Left renal cortex interstitium (tissue), 4 donors: ENCODE measurements at regions not wholly inside any gene's neighbourhood (a gene's known extent, or its start where the extent isn't known, plus 50 kb on each side); places are given as distances from the start of the nearest gene placed in this dataset.
"Not testable (repeated sequence)": the region's sequence is repeated elsewhere in the genome, so short reads cannot be mapped to it uniquely, and the experiment has no call there.

Source experiments
- DNase-seq, 4 donors: peaks; one replicate each; pipeline ENCODE4 v3.0.0-alpha.2; 2013; ENCODE audit warnings: low read depth in 4 of 4, low spot score in 2 of 4, missing footprints in 1 of 4

DNA sequence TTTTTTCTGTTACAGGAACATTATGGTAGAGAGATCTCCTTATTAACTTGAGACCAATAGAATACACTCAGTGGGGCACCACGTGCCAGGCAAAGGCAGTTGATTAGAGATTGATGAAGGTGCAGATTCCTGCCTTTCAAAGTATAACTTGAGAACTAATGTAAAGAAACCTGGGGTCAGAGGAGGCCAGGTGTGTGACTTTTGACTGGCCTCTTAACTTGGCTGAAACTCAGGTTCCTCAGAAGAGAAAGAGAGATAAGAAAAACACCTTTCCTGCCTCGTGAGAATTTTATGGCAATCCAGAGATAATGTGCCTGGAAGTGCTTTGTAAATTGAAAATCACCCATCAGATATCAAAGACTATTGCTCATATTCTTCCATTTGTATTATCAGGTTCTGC lies 110.7 kb upstream of the GZMB start:
- no peak for DNase-seq

- no peak for DNase-seq
Measured at GRCh38 chr14:24741871-24742270, 107.9 kb upstream of the GZMB start.

DNA sequence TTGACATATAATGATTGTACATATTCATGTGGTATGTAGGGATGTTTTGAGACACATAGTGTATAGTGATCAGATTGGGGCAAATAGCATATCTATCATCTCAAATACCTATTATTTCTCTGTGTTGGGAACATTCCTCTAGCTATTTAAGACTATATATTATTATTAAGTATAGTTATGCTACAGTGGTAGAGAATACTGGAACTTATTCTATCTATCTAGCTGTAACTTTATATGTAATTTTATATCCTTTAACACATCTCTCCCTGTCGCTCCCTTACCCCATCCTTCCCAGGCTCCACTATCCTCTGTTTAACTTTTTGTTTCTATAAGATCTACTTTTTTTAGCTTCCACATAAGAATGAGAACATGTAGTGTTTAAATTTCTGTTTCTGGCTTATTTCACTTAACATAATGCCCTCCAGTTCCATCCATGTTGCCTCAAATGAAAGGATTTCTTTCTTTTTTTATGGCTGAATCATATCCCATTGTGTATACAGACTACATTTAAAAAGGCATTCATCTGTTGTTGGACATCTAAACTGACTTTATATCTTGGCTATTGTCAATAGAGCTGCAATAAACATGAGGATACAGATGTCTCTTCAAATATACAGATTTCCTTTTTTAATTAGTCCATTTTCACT lies 102.1 kb upstream of the GZMB start:
- no peak for DNase-seq

DNA sequence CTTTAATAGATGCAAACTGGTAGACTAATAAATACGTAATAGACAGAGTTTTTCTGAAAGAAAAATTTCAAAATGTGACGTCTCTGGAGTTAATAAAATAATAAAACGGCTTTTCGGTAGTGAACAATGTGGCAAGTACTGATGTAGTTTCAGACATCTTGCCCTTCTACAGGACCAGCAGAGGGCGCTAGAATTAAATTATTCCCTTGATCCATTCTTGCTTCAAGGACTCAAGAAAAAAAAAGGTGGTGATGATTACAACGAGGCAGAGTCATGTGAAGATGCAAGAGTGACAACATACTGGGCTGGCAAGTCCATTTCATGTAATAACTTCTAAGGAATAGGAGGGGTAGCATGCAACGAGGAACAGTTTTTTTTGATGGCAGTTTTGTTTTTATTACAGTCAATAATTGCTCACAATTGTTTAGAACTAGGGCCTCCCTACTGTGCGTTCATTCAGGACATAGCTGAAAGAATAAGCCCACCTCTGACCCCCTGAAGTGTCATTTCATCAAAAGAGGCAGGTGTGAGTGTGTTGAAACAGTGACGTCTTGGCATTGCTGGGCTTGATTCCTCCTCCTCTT lies 101.0 kb upstream of the GZMB start:
- DNase-seq, result peak; percentile 23 to 59 (median 32)

DNA sequence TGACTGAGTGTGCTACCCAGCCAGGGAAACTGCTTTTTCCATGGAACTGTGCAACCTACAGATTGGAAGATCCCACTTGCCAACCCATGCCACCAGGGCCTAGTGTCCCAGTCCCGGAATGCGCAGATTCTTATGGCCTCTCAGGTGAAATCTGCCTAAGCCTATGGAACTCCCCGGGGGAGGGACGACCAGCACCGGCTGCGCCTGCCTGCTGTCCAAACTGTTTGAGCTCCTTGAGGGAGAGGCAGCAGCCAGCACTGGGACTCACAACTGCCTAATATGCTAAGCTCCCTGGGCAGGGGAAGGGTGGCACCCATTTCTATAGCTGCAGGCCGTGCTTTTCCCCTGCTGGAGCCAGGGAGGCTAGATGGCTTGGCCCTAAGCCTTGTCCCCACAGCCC lies 92.5 kb upstream of the GZMB start:
- DNase-seq, result no peak

DNA sequence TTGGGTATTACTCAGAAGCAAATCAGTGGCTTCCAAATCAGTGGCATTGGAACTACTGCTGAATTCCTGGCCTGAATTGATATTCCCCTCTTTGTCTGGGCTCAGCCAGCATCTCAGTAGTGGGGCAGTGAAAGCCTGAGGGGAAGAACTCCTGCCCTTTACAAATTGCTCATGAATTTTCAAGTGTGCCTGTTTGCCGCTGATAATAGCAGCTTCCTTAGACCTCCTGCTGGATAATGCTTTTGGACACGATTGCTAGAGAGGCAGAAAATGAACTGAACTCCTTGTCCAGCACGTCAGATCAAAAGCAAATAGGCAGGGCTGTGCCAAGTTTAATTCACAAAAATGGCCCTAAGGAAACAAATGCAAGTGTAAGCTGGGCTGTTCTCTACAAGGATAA lies 91.3 kb upstream of the GZMB start:
- no peak for DNase-seq

GRCh38 chr14:24721775-24722174 lies 87.8 kb upstream of the GZMB start:
- no peak for DNase-seq

- no peak for DNase-seq
Measured at GRCh38 chr14:24715239-24715638, 81.2 kb upstream of the GZMB start.

DNA sequence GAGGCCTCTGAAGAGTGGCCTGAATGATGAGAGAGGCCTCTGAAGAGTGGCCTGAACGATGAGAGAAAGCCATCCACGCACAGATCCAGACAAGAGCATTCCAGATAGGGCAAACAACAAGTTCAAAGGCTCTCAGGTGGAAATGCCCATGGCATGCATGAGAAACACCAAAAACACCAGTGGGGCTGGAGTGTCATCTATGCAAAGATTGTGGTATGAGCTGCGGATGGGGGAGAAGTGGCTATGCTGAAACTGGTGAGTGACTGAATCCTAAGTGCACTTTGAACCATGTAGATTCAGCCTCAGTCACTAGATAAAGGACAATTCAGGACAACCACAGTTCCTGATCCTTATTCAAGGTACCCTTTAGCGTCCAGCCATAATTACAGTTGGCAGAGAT lies 79.4 kb upstream of the GZMB start:
- no peak for DNase-seq

- DNase-seq, result no peak
Measured at GRCh38 chr14:24712909-24713308, 78.9 kb upstream of the GZMB start.

DNA sequence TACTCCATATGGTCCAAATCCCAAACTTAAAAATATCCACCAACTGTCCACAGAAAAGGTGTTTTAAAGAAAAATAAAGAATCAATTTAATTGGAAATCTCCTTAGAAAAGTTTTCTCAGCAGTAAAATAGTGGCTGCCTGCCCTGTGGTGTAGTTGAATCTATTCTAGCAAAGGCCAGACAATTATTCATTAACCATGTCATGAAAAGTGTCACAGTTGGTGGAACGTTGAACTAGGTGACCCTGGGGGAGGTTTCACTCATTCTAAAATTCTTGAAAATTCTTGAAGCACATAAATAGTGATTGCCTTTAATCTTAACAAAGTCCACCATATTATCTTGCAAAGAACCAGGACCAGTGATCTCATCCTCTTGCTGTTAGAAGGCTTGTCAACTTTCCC lies 78.4 kb upstream of the GZMB start:
- no peak for DNase-seq

DNA sequence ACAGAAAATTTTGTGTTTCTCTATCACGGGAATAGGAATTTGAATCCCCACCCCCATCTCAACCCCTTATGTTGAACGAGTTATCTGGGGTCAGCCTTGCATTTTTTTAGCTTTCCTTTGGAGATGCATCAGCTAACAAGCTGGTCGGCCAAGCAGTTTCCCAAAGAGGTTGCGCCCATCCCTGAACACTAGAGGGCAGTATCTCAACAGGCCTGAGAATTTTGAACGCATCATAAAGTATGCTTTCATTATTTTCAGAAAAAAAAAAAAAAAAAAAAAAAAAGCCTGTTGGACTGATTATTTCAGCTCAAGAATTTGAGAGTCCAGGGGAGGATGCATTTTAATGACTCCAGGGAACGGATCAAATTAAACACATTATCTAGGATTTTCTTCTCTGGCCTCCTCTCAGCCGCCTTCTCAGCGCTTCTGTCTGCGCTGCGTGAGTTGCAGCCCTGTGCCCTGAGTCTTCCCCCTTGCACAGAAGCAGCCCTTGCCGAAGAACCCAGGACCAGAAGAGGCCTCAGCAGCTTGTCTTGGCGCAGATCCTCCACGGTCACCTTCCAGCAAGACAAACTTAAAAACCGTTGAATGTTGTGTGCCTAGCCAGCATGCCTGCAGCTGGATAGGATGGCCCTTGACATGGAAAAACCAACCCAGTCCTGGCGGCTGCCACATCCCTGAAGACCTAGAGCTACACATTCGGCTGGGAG lies 76.6 kb upstream of the GZMB start:
- peak in 1 of 4 donors; percentile 64 for DNase-seq

GRCh38 chr14:24708684-24709083 lies 74.7 kb upstream of the GZMB start:
- no peak for DNase-seq

- DNase-seq, result no peak
Measured at GRCh38 chr14:24706351-24706750, 72.4 kb upstream of the GZMB start.

DNA sequence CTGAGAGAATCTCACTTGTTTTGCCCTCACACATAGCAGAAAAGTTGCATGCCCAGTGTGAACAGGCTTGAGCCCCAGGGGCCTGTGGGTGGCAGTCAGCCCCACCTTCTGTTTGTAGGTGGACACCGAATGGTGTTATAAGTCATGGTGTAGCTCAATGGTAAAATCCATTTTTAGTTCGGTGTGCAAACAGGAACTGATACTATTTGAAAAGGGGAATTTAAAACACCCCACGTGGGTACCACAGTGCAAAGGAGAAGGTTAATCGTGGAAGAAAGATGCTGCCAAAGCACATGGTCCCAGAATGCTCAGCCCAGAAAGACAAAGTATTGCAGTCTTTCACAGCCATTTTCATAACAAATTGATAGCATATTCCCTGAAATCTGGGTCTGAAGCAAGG lies 71.8 kb upstream of the GZMB start:
- no peak for DNase-seq

DNA sequence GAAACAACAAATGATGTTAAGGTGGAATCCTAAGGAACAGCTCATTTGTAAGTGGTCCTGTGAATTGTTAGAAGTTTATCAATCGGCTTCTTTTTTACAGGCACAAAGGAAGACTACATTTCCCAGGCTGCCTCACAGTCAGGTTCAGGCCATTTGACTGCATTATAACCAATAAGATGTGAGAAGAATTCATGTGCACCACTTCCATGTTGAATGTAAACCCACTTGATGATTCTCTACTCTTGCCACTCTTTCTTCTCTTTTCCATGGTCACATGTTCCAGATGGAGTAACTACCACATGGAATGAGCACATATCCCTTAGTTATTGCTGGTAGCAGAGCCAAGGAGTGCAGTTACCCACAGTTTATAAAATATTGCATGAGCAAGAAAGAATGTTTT lies 67.1 kb upstream of the GZMB start:
- no peak for DNase-seq

GRCh38 chr14:24700511-24700910 lies 66.5 kb upstream of the GZMB start:
- no peak for DNase-seq

DNA sequence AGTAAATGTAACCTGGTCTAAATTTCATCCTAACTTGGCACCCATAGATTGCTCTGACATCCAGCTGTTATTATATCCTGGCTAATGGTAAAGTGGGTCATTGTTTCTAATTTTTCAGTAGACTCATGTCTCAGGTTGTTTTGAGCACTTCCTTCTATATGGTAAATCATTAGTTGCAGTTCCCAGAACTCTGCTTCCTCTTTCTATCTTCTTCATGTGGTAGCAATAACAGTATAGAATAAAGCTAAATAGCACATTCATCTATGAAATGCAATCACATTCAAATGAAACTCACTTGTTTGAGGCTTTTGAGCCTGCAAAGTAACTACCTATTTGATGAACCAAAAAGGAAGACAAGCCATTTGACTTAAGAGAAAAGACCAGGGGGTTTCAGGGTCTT lies 65.1 kb upstream of the GZMB start:
- no peak for DNase-seq

DNA sequence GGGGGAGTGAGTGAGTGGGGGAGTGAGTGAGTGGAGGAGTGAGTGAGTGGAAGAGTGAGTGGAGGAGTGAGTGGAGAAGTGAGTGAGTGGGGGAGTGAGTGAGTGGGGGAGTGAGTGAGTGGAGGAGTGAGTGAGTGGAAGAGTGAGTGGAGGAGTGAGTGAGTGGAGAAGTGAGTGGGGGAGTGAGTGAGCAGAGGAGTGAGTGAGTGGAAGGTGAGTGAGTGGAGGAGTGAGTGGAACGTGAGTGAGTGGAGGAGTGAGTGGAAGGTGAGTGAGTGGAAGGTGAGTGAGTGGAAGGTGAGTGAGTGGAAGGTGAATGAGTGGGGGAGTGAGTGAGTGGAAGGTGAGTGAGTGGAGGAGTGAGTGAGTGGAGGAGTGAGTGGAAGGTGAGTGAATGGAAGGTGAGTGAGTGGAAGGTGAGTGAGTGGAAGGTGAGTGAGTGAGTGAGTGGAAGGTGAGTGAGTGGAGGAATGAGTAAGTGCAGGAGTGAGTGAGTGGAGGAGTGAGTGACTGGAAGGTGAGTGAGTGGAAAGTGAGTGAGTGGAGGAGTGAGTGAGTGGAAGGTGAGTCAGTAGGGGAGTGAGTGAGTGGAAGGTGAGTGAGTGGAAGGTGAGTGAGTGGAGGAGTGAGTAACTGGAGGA lies 62.4 kb upstream of the GZMB start:
- not testable (repeated sequence) for DNase-seq

DNA sequence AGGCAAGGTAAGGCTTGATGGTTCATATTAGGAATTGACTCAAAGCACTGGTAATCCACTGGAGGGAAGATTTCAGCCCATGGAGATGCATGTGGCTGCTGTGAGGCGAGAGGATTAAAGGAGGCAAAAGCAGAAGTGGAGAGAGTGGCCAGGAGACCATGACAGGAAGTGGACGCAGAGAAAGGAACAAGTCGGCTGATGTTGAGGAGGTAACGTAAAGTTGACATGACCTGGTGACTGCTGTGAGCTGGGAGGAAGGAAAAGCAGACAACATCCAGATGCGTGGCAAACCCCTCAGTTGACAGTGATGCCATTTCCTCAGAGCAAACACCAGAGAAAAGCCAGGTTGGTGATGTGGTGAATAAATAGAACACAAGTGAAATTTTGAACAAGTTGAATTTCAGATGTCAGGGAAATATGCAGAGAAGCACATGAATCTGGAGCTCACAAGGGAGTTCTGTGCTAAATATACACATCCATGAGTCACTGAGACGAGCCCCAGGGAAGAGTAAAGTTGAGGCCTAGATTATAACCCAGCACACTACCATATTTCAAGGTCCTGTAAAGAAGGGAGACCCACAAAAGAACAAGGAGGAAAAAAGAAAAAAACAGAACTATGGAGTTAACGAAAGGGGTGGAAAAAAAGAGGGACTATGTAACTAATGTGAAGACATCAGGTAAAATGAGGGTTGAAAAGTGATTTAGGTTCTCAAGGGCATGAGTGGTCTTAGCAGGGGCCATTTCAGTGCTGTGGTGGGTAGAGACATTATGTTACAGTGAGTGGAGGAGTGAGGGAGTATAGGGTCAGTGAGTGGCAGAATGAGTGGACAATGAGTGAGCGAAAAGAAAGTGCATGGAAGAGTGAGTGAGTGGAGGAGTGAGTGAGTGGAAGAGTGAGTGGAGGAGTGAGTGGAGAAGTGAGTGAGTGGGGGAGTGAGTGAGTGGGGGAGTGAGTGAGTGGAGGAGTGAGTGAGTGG lies 61.6 kb upstream of the GZMB start:
- no peak for DNase-seq

DNA sequence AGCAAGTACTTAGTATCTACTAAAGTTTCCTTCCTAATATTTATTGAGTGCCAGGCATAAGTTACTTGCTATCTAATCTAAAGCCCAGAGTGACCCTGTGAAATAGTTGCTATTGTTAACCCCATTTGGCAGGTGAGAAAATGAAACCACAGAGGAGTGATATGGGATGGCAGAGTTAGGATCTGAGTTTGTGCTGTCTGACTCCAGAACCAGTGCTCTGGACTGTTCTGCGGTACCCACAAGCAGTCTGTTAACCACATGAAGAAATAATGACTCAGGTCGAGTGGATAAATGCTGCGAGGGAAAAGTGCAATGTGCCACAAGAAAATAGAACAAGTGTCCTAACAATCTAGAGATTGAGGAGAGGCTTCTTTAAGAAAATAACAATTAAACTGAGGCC lies 60.7 kb upstream of the GZMB start:
- no peak for DNase-seq
